Activated T-helper 1 cell treated with anti-CD3 and anti-CD28 coated beads, Interleukin-12 subunit alpha, Interleukin-12 subunit beta, Interleukin-2, Interleukin-4 antibody, amounts not matched to agents 30 ng/mL and 10 ng/mL and 1 ng/mL, durations not matched to agents 14 hours and 24 hours and 36 hours (primary cell): ENCODE measurements at regions not wholly inside any gene's neighbourhood (a gene's known extent, or its start where the extent isn't known, plus 50 kb on each side); places are given as distances from the start of the nearest gene placed in this dataset.

ENCODE experiments used
- DNase-seq: peaks from one replicate; pipeline ENCODE4 v3.0.0; 2021; ENCODE audit warnings: low spot score
- H3K27ac Mint-ChIP-seq: one replicate; pipeline ENCODE4 v1.8.0; 2021; ENCODE audit warnings: mild to moderate bottlenecking, mixed read lengths
- H3K27me3 Mint-ChIP-seq: one replicate; pipeline ENCODE4 v1.8.0; 2022; ENCODE audit warnings: mild to moderate bottlenecking, moderate library complexity, mixed read lengths; ENCODE audit not compliant: insufficient read depth
- H3K36me3 Mint-ChIP-seq: one replicate; pipeline ENCODE4 v1.8.0; 2021; ENCODE audit warnings: low read depth, mixed read lengths
- H3K4me1 Mint-ChIP-seq: one replicate; pipeline ENCODE4 v1.8.0; 2021; ENCODE audit warnings: low read depth, mixed read lengths
- H3K4me3 Mint-ChIP-seq: one replicate; pipeline ENCODE4 v1.8.0; 2021; ENCODE audit warnings: mild to moderate bottlenecking, moderate library complexity, mixed read lengths
- H3K9me3 Mint-ChIP-seq: one replicate; pipeline ENCODE4 v1.8.0; 2021; ENCODE audit warnings: mixed read lengths
- intact Hi-C: fragments of 100-400 bp; cut with micrococcal nuclease; formaldehyde crosslinking; loops from one replicate; pipeline ENCODE4 v1.15.1; 2024

GRCh38 chr4:32142075-32142474 is 1421.9 kb downstream of the PCDH7 start:
- Mint-ChIP-seq H3K27me3 (no peaks in the 10 kb centered on the region), H3K9me3 (peaks cover 17% of the 10 kb centered on the region), H3K4me3 (no peak overlapping the region), H3K27ac (no peak overlapping the region), H3K4me1 (no peaks in the 10 kb centered on the region), H3K36me3 (no peaks in the 10 kb centered on the region)
- intact Hi-C loops: no loop called here
- no peak for DNase-seq

- H3K9me3 Mint-ChIP-seq: peaks cover 26% of the 10 kb centered on the region
- no peaks in the 10 kb centered on the region for H3K27me3 Mint-ChIP-seq
- no peaks in the 10 kb centered on the region for H3K36me3 Mint-ChIP-seq
- no peak overlapping the region for H3K27ac Mint-ChIP-seq
- DNase-seq: no peak
- H3K4me1 Mint-ChIP-seq: no peaks in the 10 kb centered on the region
- H3K4me3 Mint-ChIP-seq: no peak overlapping the region
- intact Hi-C loops: no loop called here
Measured at GRCh38 chr4:32145987-32146386, 1425.8 kb downstream of the PCDH7 start.

GRCh38 chr4:32147446-32148085 is 1427.4 kb downstream of the PCDH7 start:
- no peaks in the 10 kb centered on the region for H3K36me3 Mint-ChIP-seq
- no peak overlapping the region for H3K27ac Mint-ChIP-seq
- no peaks in the 10 kb centered on the region for H3K4me1 Mint-ChIP-seq
- H3K27me3 Mint-ChIP-seq: no peaks in the 10 kb centered on the region
- peaks cover 26% of the 10 kb centered on the region for H3K9me3 Mint-ChIP-seq
- no peak for DNase-seq
- H3K4me3 Mint-ChIP-seq: no peak overlapping the region
- intact Hi-C loops: no loop called here

- Mint-ChIP-seq H3K27me3 (no peaks in the 10 kb centered on the region), H3K27ac (no peak overlapping the region), H3K4me3 (no peak overlapping the region), H3K36me3 (no peaks in the 10 kb centered on the region), H3K9me3 (peaks cover 24% of the 10 kb centered on the region), H3K4me1 (no peaks in the 10 kb centered on the region)
- DNase-seq: no peak
- intact Hi-C loops: no loop called here
Measured at GRCh38 chr4:32148111-32148666, 1428.0 kb downstream of the PCDH7 start.

GRCh38 chr4:32158961-32159360 is 1438.8 kb downstream of the PCDH7 start:
- no peaks in the 10 kb centered on the region for H3K36me3 Mint-ChIP-seq
- H3K4me3 Mint-ChIP-seq: no peak overlapping the region
- intact Hi-C loops: no loop called here
- no peaks in the 10 kb centered on the region for H3K4me1 Mint-ChIP-seq
- H3K27me3 Mint-ChIP-seq: no peaks in the 10 kb centered on the region
- no peak overlapping the region for H3K27ac Mint-ChIP-seq
- DNase-seq: no peak
- peaks cover 15% of the 10 kb centered on the region for H3K9me3 Mint-ChIP-seq

GRCh38 chr4:32161392-32161791 is 1441.2 kb downstream of the PCDH7 start:
- no peaks in the 10 kb centered on the region for H3K4me1 Mint-ChIP-seq
- intact Hi-C loops: no loop called here
- no peak overlapping the region for H3K27ac Mint-ChIP-seq
- no peak for DNase-seq
- no peaks in the 10 kb centered on the region for H3K36me3 Mint-ChIP-seq
- peaks cover 7% of the 10 kb centered on the region for H3K9me3 Mint-ChIP-seq
- no peaks in the 10 kb centered on the region for H3K27me3 Mint-ChIP-seq
- H3K4me3 Mint-ChIP-seq: no peak overlapping the region

GRCh38 chr4:32163125-32163524 is 1443.0 kb downstream of the PCDH7 start:
- no peak overlapping the region for H3K4me3 Mint-ChIP-seq
- H3K27ac Mint-ChIP-seq: no peak overlapping the region
- no peak for DNase-seq
- peaks cover 3% of the 10 kb centered on the region for H3K9me3 Mint-ChIP-seq
- H3K36me3 Mint-ChIP-seq: no peaks in the 10 kb centered on the region
- no peaks in the 10 kb centered on the region for H3K27me3 Mint-ChIP-seq
- H3K4me1 Mint-ChIP-seq: no peaks in the 10 kb centered on the region
- intact Hi-C loops: no loop called here

- Mint-ChIP-seq H3K4me3 (no peak overlapping the region), H3K36me3 (no peaks in the 10 kb centered on the region), H3K27me3 (no peaks in the 10 kb centered on the region), H3K27ac (no peak overlapping the region), H3K9me3 (peaks cover 13% of the 10 kb centered on the region), H3K4me1 (no peaks in the 10 kb centered on the region)
- intact Hi-C loops: no loop called here
- DNase-seq: no peak
Measured at GRCh38 chr4:32169841-32170240, 1449.7 kb downstream of the PCDH7 start.

- Mint-ChIP-seq H3K4me3 (no peak overlapping the region), H3K36me3 (no peaks in the 10 kb centered on the region), H3K4me1 (no peaks in the 10 kb centered on the region), H3K9me3 (peaks cover 13% of the 10 kb centered on the region), H3K27ac (no peak overlapping the region), H3K27me3 (no peaks in the 10 kb centered on the region)
- intact Hi-C loops: no loop called here
- DNase-seq: no peak
Measured at GRCh38 chr4:32172086-32172485, 1451.9 kb downstream of the PCDH7 start.

GRCh38 chr4:32172761-32173160 is 1452.6 kb downstream of the PCDH7 start:
- intact Hi-C loops: no loop called here
- DNase-seq: no peak
- Mint-ChIP-seq H3K4me1 (no peaks in the 10 kb centered on the region), H3K36me3 (no peaks in the 10 kb centered on the region), H3K4me3 (no peak overlapping the region), H3K9me3 (peaks cover 13% of the 10 kb centered on the region), H3K27ac (no peak overlapping the region), H3K27me3 (no peaks in the 10 kb centered on the region)

- H3K4me3 Mint-ChIP-seq: no peak overlapping the region
- H3K27me3 Mint-ChIP-seq: no peaks in the 10 kb centered on the region
- H3K36me3 Mint-ChIP-seq: no peaks in the 10 kb centered on the region
- H3K4me1 Mint-ChIP-seq: no peaks in the 10 kb centered on the region
- H3K9me3 Mint-ChIP-seq: peaks cover 11% of the 10 kb centered on the region
- no peak overlapping the region for H3K27ac Mint-ChIP-seq
- intact Hi-C loops: no loop called here
- no peak for DNase-seq
Measured at GRCh38 chr4:32180086-32180485, 1459.9 kb downstream of the PCDH7 start.

- DNase-seq: no peak
- Mint-ChIP-seq H3K9me3 (peaks cover 8% of the 10 kb centered on the region), H3K27ac (no peak overlapping the region), H3K4me3 (no peak overlapping the region), H3K36me3 (no peaks in the 10 kb centered on the region), H3K27me3 (no peaks in the 10 kb centered on the region), H3K4me1 (no peaks in the 10 kb centered on the region)
- intact Hi-C loops: no loop called here
Measured at GRCh38 chr4:32184186-32184585, 1464.0 kb downstream of the PCDH7 start.

- Mint-ChIP-seq H3K4me3 (no peak overlapping the region), H3K27me3 (no peaks in the 10 kb centered on the region), H3K27ac (no peak overlapping the region), H3K4me1 (no peaks in the 10 kb centered on the region), H3K36me3 (no peaks in the 10 kb centered on the region), H3K9me3 (no peaks in the 10 kb centered on the region)
- intact Hi-C loops: no loop called here
- DNase-seq: no peak
Measured at GRCh38 chr4:32189130-32189529, 1469.0 kb downstream of the PCDH7 start.

- intact Hi-C loops: no loop called here
- DNase-seq: no peak
- Mint-ChIP-seq H3K4me3 (no peak overlapping the region), H3K4me1 (no peaks in the 10 kb centered on the region), H3K9me3 (no peaks in the 10 kb centered on the region), H3K27me3 (no peaks in the 10 kb centered on the region), H3K27ac (no peak overlapping the region), H3K36me3 (no peaks in the 10 kb centered on the region)
Measured at GRCh38 chr4:32189788-32190187, 1469.6 kb downstream of the PCDH7 start.
